Spleen (tissue), 7 donors: ENCODE measurements at regions not wholly inside any gene's neighbourhood (a gene's known extent, or its start where the extent isn't known, plus 50 kb on each side); places are given as distances from the start of the nearest gene placed in this dataset.

Experiments
- CTCF ChIP-seq, 11 experiments: fragments of 200-600 bp in 7 of 11; fragments of 450-650 bp in 4 of 11; sonication (generic) in 4 of 11; IDR thresholded peaks in 8 of 11; conservative IDR thresholded peaks in 3 of 11; 1 replicate in 7 of 11; 2 replicates in 4 of 11; pipeline versions ENCODE4 v1.4.0 to v1.8.0; 2016 to 2021; ENCODE audit warnings: antibody characterized with exemption in 11 of 11, inconsistent platforms in 4 of 11, mild to moderate bottlenecking in 1 of 11
- POLR2AphosphoS5 ChIP-seq, 3 donors: sonication (generic); formaldehyde crosslinking; IDR thresholded peaks; one replicate each; pipeline ENCODE4 v1.5.1; 2017; ENCODE audit warnings: antibody characterized with exemption in 3 of 3
- donor health status: DM: no; HTN: no; CAD: no; lungs with moderate emphysema.
- donor health status: DM: no; HTN: no; CAD: no.
- donor health status: DM: no; HTN: no; CAD: no.

GRCh38 chr22:26949193-26949592, 291.8 kb downstream of the MIAT start:
- TF ChIP-seq CTCF (IDR thresholded peaks at IDR 0.05 in 8 of 11, conservative IDR thresholded peaks at IDR 0.05 in 3 of 11) (no peak), POLR2AphosphoS5 (IDR thresholded peaks at IDR 0.05) (no peak)
